ENCODE measurements at regions not wholly inside any gene's neighbourhood (a gene's known extent, or its start where the extent isn't known, plus 50 kb on each side); places are given as distances from the start of the nearest gene placed in this dataset.
"Not testable (repeated sequence)": the region's sequence is repeated elsewhere in the genome, so short reads cannot be mapped to it uniquely, and the experiment has no call there.

DNA sequence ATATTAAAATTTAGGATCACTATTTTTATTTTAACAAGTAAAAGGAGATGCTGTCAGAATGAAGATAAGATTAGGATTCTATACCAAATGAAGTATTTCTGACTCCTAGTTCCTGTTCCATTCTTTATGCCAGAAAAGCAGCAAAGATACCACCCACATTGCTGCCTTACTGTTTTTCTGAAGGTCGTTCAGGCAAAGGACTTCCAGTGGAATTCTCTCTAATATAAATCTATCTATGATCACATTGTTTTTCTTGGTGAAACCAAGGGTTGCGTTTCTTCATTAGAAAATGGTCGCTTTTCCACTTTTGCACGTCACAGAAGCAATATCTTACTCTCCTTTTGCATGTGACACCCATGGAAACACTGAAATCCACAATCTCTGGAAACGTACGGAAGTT lies 594.8 kb upstream of the ADGRL2 start:
- Histone ChIP-seq H3K4me1 (ENCODE audit: control insufficient read depth, insufficient read depth, low read length) (peaks cover 21% of the 10 kb centered on the region), H3K9ac (ENCODE audit: low read depth, low read length) (no peak overlapping the region; the same call in 1 of the 2 replicates), H3K9me3 (ENCODE audit: control insufficient read depth, insufficient read depth, low read length) (no peaks in the 10 kb centered on the region), H3K27ac (ENCODE audit: low read depth, low read length) (no peak overlapping the region), H3K4me3 (ENCODE audit: low read depth, low read length) (no peak overlapping the region), H3K36me3 (ENCODE audit: control insufficient read depth, insufficient read depth, low read length) (no peaks in the 10 kb centered on the region), H3K27me3 (ENCODE audit: control insufficient read depth, insufficient read depth, low read length) (no peaks in the 10 kb centered on the region)

DNA sequence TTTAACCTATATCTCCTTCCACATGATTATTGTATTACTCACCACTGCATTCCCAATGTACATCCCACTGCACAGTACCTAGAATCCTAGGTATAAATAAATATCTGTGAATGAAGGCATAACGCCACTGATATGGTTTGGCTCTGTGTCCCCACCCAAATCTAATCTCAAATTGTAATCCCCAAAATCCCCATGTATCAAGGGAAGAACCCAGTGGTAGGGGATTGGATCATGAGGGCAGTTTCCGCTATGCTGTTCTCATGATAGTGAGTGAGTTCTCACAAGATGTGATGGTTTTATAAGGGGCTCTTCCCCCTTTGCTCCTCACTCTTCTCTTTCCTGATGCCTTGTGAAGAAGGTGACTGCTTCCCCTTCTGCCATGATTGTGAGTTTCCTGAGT lies 599.0 kb upstream of the ADGRL2 start:
- Histone ChIP-seq H3K9me3 (ENCODE audit: control insufficient read depth, insufficient read depth, low read length) (no peaks in the 10 kb centered on the region), H3K4me3 (ENCODE audit: low read depth, low read length) (no peak overlapping the region), H3K27me3 (ENCODE audit: control insufficient read depth, insufficient read depth, low read length) (no peaks in the 10 kb centered on the region), H3K4me1 (ENCODE audit: control insufficient read depth, insufficient read depth, low read length) (peaks cover 21% of the 10 kb centered on the region), H3K36me3 (ENCODE audit: control insufficient read depth, insufficient read depth, low read length) (no peaks in the 10 kb centered on the region), H3K9ac (ENCODE audit: low read depth, low read length) (no peak overlapping the region), H3K27ac (ENCODE audit: low read depth, low read length) (no peak overlapping the region)

DNA sequence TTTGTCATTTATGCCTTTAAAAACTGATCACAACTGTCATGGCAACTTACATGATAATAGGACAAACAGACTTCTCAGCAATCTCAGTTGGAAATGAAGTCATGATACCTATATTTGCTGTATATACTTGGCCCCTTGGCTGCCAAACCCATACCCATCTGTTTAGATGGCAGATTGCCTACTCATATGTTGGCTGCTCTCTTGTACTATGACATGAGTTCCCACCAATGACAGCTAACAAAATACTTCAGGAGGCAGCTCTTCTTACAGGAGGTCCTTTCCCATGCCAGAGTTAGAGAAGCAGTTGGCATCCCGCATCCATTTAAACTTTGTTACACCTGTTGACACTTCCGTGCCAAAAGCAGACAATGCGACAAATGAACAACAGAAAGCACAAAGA lies 603.1 kb upstream of the ADGRL2 start:
- Histone ChIP-seq H3K27ac (ENCODE audit: low read depth, low read length) (no peak overlapping the region), H3K4me1 (ENCODE audit: control insufficient read depth, insufficient read depth, low read length) (peaks cover 3% of the 10 kb centered on the region), H3K4me3 (ENCODE audit: low read depth, low read length) (no peak overlapping the region), H3K36me3 (ENCODE audit: control insufficient read depth, insufficient read depth, low read length) (no peaks in the 10 kb centered on the region), H3K9ac (ENCODE audit: low read depth, low read length) (no peak overlapping the region), H3K27me3 (ENCODE audit: control insufficient read depth, insufficient read depth, low read length) (no peaks in the 10 kb centered on the region), H3K9me3 (ENCODE audit: control insufficient read depth, insufficient read depth, low read length) (no peaks in the 10 kb centered on the region)

DNA sequence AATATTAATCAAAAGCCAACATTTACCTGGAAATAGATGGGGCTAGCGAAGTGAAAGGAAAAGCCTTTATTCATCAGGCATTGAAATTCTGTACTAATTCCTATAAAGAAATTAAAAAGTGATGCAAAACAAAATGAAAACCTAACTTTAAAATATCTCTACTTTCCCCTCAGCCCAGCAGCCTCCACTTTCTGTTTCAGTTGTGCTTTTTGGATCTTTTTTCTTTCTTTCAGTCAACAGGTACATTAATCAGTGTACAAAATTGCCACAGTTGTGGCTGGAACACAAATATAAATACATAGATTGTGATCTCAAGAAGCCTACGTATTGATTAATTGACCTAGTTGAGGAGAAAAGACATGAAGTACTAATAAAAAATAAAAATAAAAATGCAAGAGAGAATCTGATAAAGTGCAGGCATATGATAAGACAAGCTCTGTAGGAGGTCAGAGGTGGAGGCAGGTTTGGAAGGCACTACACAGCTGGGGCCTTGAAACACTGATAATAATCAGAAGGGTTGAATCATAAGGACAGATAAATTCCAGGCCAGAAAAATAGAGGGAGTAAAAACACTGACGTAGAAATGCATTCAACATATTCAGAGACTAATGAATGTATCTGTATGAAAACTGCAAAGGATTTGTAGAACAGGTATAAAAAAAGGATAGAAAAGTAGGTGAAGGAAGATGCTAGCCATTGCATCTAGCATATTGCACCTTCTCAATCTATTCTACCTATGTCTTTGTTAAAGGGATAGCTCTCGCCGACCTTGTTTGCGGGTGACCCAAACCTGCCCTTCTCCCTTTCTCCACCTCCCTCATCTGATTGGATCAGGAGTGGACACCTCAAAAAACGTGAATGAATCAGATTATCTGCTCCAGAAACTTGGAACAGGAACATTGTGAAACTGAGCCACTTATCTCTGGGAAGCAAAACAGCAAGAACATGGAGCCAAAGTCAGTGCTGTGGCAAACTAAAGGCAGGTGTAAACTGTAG lies 607.8 kb upstream of the ADGRL2 start:
- no peak overlapping the region for H3K9ac ChIP-seq (ENCODE audit: low read depth, low read length)
- no peaks in the 10 kb centered on the region for H3K27me3 ChIP-seq (ENCODE audit: control insufficient read depth, insufficient read depth, low read length)
- no peaks in the 10 kb centered on the region for H3K36me3 ChIP-seq (ENCODE audit: control insufficient read depth, insufficient read depth, low read length)
- H3K4me3 ChIP-seq (ENCODE audit: low read depth, low read length), result no peak overlapping the region
- H3K27ac ChIP-seq (ENCODE audit: low read depth, low read length), result no peak overlapping the region
- no peaks in the 10 kb centered on the region for H3K4me1 ChIP-seq (ENCODE audit: control insufficient read depth, insufficient read depth, low read length)
- H3K9me3 ChIP-seq (ENCODE audit: control insufficient read depth, insufficient read depth, low read length), result no peaks in the 10 kb centered on the region

DNA sequence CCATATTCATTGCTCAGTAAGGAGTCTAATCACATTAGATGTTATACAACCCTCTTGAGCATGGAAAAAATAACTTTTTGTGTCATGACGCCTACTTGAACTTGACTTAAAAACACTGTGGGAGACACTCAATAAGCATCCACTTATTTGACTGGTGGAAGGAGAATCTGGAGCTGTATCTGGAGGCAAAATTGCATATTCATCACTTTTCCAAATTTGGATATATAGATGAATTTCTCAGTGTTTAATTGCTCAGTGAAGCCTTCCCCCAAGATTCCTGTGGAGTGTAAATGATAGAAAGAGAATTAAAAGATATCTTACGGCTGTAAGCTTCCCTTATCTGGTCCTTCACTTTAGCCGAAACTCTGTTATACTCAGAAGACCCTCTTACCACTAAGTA lies 610.7 kb upstream of the ADGRL2 start:
- Histone ChIP-seq H3K4me1 (ENCODE audit: control insufficient read depth, insufficient read depth, low read length) (no peaks in the 10 kb centered on the region), H3K9ac (ENCODE audit: low read depth, low read length) (no peak overlapping the region), H3K27me3 (ENCODE audit: control insufficient read depth, insufficient read depth, low read length) (no peaks in the 10 kb centered on the region), H3K36me3 (ENCODE audit: control insufficient read depth, insufficient read depth, low read length) (no peaks in the 10 kb centered on the region), H3K9me3 (ENCODE audit: control insufficient read depth, insufficient read depth, low read length) (no peaks in the 10 kb centered on the region), H3K27ac (ENCODE audit: low read depth, low read length) (no peak overlapping the region), H3K4me3 (ENCODE audit: low read depth, low read length) (no peak overlapping the region)

DNA sequence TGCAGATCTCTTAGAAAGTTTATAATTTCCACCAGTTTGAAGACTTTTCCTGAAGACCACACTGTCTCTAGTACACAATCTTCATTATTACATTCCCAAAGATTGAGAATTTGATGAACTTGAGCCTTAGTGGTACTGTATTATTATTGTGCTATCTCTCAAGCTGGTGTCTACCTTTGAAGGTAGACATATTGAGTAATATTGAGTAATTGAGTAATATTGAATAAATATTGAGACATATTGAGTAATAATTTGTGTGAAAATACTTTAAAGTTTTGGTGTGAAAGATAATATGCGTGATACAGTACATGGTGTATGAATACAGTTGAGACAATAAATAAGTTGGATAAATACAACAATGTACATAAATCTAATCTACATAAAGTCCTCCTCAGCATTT lies 613.1 kb upstream of the ADGRL2 start:
- no peak overlapping the region for H3K9ac ChIP-seq (ENCODE audit: low read depth, low read length)
- H3K4me3 ChIP-seq (ENCODE audit: low read depth, low read length), result no peak overlapping the region
- no peak overlapping the region for H3K27ac ChIP-seq (ENCODE audit: low read depth, low read length)
- H3K4me1 ChIP-seq (ENCODE audit: control insufficient read depth, insufficient read depth, low read length), result no peaks in the 10 kb centered on the region
- no peaks in the 10 kb centered on the region for H3K27me3 ChIP-seq (ENCODE audit: control insufficient read depth, insufficient read depth, low read length)
- no peaks in the 10 kb centered on the region for H3K9me3 ChIP-seq (ENCODE audit: control insufficient read depth, insufficient read depth, low read length)
- no peaks in the 10 kb centered on the region for H3K36me3 ChIP-seq (ENCODE audit: control insufficient read depth, insufficient read depth, low read length)

DNA sequence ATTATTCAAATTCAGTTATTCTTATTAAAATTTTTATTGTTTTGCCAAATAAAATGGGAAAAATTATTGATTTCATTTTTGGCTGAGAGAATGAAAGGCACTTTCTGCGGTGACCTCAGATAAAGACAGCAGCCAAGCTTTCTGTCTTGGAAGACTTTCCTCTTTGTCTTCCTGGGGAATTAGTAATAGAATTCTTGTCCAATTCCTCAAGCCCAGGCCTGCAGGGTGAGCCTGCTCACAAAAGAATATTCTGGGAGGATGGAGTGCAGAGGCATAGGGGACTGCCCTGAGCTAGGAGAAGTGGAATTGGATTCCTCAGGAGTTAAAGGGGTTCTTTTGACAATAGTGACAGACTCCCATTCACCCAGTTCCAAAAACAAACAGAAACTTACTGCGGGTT lies 614.5 kb upstream of the ADGRL2 start:
- no peaks in the 10 kb centered on the region for H3K9me3 ChIP-seq (ENCODE audit: control insufficient read depth, insufficient read depth, low read length)
- no peaks in the 10 kb centered on the region for H3K36me3 ChIP-seq (ENCODE audit: control insufficient read depth, insufficient read depth, low read length)
- H3K4me3 ChIP-seq (ENCODE audit: low read depth, low read length), result no peak overlapping the region
- H3K4me1 ChIP-seq (ENCODE audit: control insufficient read depth, insufficient read depth, low read length), result no peaks in the 10 kb centered on the region
- no peak overlapping the region for H3K27ac ChIP-seq (ENCODE audit: low read depth, low read length)
- H3K27me3 ChIP-seq (ENCODE audit: control insufficient read depth, insufficient read depth, low read length), result no peaks in the 10 kb centered on the region
- H3K9ac ChIP-seq (ENCODE audit: low read depth, low read length), result no peak overlapping the region

DNA sequence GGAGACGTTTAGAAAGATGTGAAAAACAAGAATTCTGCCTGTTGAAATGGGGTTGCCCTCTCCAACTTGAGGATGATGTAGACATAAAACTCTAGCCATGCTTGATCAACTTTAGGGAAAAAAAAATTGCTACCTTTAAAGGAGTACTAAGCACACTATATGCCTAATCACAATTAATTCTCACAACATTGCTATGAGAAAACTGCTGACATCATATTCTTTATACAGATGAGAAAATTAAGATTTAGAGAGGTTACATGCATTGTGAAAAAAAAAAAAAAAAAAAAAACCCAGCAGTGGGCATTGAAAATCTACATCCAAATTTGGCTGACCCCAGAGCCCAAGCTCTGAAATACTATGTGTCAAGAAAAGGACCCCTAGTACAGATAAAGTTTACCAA lies 617.2 kb upstream of the ADGRL2 start:
- no peaks in the 10 kb centered on the region for H3K27me3 ChIP-seq (ENCODE audit: control insufficient read depth, insufficient read depth, low read length)
- H3K27ac ChIP-seq (ENCODE audit: low read depth, low read length), result no peak overlapping the region
- H3K4me1 ChIP-seq (ENCODE audit: control insufficient read depth, insufficient read depth, low read length), result no peaks in the 10 kb centered on the region
- H3K4me3 ChIP-seq (ENCODE audit: low read depth, low read length), result no peak overlapping the region
- H3K9me3 ChIP-seq (ENCODE audit: control insufficient read depth, insufficient read depth, low read length), result no peaks in the 10 kb centered on the region
- H3K9ac ChIP-seq (ENCODE audit: low read depth, low read length), result no peak overlapping the region
- H3K36me3 ChIP-seq (ENCODE audit: control insufficient read depth, insufficient read depth, low read length), result no peaks in the 10 kb centered on the region

DNA sequence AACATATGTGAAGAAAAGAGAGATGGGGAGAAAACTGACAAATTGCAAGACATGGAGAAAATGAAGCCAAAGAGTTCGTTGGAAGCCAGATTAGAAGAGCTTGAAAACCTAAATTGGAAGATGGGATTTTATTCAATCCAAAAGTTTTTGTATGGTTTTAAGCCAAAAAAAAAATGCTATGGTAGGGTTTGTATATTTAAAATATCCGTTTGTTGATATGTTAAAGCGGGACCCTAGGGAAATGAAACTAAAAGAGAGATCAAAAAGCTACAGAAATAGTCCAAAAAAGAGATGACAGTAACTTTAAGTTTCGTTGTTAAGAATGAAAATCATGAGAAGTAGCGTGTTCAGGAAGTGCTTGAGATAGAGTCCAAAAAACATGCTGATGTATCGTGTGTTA lies 617.7 kb upstream of the ADGRL2 start:
- H3K27me3 ChIP-seq (ENCODE audit: control insufficient read depth, insufficient read depth, low read length), result no peaks in the 10 kb centered on the region
- H3K4me3 ChIP-seq (ENCODE audit: low read depth, low read length), result no peak overlapping the region
- H3K9ac ChIP-seq (ENCODE audit: low read depth, low read length), result no peak overlapping the region
- H3K27ac ChIP-seq (ENCODE audit: low read depth, low read length), result no peak overlapping the region
- no peaks in the 10 kb centered on the region for H3K36me3 ChIP-seq (ENCODE audit: control insufficient read depth, insufficient read depth, low read length)
- no peaks in the 10 kb centered on the region for H3K4me1 ChIP-seq (ENCODE audit: control insufficient read depth, insufficient read depth, low read length)
- H3K9me3 ChIP-seq (ENCODE audit: control insufficient read depth, insufficient read depth, low read length), result no peaks in the 10 kb centered on the region

DNA sequence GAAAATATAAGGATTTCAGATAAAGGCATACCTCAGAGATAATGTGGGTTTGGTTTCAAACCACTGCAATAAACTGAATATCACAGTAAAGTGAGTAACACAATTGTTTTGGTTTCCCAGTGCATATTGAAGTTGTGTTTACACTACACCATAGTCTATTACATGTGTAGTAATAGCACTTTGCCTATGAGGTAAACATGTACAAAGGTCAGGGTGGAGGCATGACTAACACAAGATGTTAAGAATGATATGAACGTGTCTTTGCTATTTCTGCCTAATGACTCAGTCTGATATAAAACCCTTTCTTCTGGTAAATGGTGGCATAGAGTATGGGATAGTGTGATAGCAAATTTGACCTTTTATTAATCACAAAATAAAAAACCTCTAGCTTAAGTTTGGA lies 621.5 kb upstream of the ADGRL2 start:
- Histone ChIP-seq H3K9me3 (ENCODE audit: control insufficient read depth, insufficient read depth, low read length) (no peaks in the 10 kb centered on the region), H3K4me3 (ENCODE audit: low read depth, low read length) (no peak overlapping the region), H3K27me3 (ENCODE audit: control insufficient read depth, insufficient read depth, low read length) (no peaks in the 10 kb centered on the region), H3K36me3 (ENCODE audit: control insufficient read depth, insufficient read depth, low read length) (no peaks in the 10 kb centered on the region), H3K4me1 (ENCODE audit: control insufficient read depth, insufficient read depth, low read length) (no peaks in the 10 kb centered on the region), H3K9ac (ENCODE audit: low read depth, low read length) (no peak overlapping the region), H3K27ac (ENCODE audit: low read depth, low read length) (no peak overlapping the region)

DNA sequence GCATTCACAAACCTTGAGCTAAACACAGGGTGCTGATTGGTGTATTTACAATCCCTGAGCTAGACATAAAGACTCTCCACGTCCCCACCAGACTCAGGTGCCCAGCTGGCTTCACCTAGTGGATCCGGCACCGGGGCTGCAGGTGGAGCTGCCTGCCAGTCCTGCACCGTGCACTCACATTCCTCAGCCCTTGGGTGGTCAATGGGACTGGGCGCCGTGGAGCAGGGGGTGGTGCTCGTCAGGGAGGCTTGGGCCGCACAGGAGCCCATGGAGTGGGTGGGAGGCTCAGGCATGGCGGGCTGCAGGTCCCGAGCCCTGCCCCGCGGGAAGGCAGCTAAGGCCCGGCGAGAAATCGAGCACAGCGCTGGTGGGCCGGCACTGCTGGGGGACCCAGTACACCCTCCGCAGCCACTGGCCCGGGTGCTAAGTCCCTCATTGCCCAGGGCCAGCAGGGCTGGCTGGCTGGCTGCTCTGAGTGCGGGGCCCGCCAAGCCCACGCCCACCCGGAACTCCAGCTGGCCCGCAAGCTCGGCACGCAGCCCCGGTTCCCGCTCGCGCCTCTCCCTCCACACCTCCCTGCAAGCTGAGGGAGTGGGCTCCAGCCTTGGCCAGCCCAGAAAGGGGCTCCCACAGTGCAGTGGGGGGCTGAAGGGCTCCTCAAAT lies 622.2 kb upstream of the ADGRL2 start:
- H3K4me3 ChIP-seq (ENCODE audit: low read depth, low read length); H3K27me3 ChIP-seq (ENCODE audit: control insufficient read depth, insufficient read depth, low read length); H3K27ac ChIP-seq (ENCODE audit: low read depth, low read length); H3K4me1 ChIP-seq (ENCODE audit: control insufficient read depth, insufficient read depth, low read length); H3K9me3 ChIP-seq (ENCODE audit: control insufficient read depth, insufficient read depth, low read length); H3K9ac ChIP-seq (ENCODE audit: low read depth, low read length); H3K36me3 ChIP-seq (ENCODE audit: control insufficient read depth, insufficient read depth, low read length): not testable (repeated sequence)

Measured in HUES48 (cell line).